ENCODE measurements at regions not wholly inside any gene's neighbourhood (a gene's known extent, or its start where the extent isn't known, plus 50 kb on each side); places are given as distances from the start of the nearest gene placed in this dataset.

DNA sequence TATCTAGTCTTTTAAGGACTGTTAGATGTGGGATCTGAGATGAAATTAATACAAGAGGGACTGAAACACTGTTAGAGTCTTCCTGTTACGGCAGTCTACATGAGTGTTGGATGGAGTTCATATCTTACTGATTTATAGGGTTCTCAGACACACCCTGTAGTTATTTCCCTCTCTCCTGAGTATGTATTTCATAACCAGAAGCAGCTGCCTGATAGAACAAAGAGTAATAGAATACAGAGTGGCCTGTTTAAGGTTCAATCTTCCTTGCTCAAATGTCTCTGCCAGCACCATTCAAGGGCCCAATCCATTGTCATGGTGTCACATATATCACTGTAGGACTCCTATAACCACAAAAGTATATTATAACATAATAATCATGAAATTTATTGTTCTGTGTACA, 1229.1 kb upstream of the ACVR2A start:
- TF ChIP-seq, protein P1, sequence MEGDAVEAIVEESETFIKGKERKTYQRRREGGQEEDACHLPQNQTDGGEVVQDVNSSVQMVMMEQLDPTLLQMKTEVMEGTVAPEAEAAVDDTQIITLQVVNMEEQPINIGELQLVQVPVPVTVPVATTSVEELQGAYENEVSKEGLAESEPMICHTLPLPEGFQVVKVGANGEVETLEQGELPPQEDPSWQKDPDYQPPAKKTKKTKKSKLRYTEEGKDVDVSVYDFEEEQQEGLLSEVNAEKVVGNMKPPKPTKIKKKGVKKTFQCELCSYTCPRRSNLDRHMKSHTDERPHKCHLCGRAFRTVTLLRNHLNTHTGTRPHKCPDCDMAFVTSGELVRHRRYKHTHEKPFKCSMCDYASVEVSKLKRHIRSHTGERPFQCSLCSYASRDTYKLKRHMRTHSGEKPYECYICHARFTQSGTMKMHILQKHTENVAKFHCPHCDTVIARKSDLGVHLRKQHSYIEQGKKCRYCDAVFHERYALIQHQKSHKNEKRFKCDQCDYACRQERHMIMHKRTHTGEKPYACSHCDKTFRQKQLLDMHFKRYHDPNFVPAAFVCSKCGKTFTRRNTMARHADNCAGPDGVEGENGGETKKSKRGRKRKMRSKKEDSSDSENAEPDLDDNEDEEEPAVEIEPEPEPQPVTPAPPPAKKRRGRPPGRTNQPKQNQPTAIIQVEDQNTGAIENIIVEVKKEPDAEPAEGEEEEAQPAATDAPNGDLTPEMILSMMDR (IDR thresholded peaks at IDR 0.05; ENCODE audit: unreplicated experiment): no peak
- H3K36me3 Mint-ChIP-seq: peaks cover 8% of the 10 kb centered on the region
- H3K4me1 Mint-ChIP-seq: no peaks in the 10 kb centered on the region

DNA sequence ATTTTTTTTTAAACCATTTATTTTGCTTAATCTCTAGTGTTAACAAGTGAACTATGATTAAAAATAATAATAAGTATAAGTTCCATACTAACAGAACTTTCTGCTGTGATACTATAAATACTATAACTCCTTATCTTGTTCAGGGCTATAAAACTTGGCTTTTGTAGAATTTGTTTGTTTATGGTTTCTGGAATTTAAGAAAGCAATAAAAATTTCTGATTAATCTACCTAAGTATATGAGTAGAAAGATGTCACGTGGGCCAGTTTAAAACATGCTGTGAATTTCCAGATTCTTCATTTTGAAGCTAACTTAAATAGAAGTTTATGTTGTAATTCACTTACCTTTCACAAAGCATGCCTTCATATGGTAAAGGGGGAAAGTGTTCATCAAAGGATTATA, 1236.3 kb upstream of the ACVR2A start:
- DNase-seq (ENCODE audit: low spot score in 2 of 2, unreplicated experiment in 2 of 2): no peak
- TF ChIP-seq, protein P1 (IDR thresholded peaks at IDR 0.05; ENCODE audit: unreplicated experiment): no peak
- Mint-ChIP-seq H3K9me3 (peaks cover 23% of the 10 kb centered on the region), H3K27me3 (ENCODE audit: low read depth) (no peaks in the 10 kb centered on the region), H3K27ac (no peak overlapping the region), H3K4me3 (no peak overlapping the region), H3K4me1 (no peaks in the 10 kb centered on the region), H3K36me3 (no peaks in the 10 kb centered on the region)

More for the DNA sequence above, 1229.1 kb upstream of the ACVR2A start:
- H3K27me3 Mint-ChIP-seq (ENCODE audit: low read depth): no peaks in the 10 kb centered on the region
- H3K4me3 Mint-ChIP-seq: no peak overlapping the region
- no peak overlapping the region for H3K27ac Mint-ChIP-seq
- DNase-seq (ENCODE audit: low spot score in 2 of 2, unreplicated experiment in 2 of 2): no peak
- peaks cover 56% of the 10 kb centered on the region for H3K9me3 Mint-ChIP-seq

DNA sequence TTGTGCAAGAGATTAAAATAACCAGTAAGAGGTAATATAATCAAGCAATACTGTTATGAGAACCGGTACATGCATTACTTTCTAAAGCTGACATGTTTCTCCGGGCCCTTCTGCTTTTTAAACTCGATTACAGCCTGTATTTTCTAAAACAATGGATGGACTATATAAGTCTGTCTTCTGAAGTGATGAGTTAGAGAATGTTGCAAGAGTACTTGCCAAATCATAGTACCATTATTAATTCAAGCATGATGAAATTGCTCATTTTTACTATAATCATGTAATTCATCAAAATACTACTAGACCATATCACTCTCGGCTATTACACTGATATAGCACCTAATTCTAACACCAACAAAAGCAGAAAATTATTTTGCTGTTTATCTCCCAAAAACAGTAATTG, 1240.3 kb upstream of the ACVR2A start:
- Mint-ChIP-seq H3K9me3 (peaks cover 14% of the 10 kb centered on the region), H3K4me1 (no peaks in the 10 kb centered on the region), H3K4me3 (no peak overlapping the region), H3K27ac (no peak overlapping the region), H3K36me3 (no peaks in the 10 kb centered on the region), H3K27me3 (ENCODE audit: low read depth) (no peaks in the 10 kb centered on the region)
- TF ChIP-seq, protein P1 (IDR thresholded peaks at IDR 0.05; ENCODE audit: unreplicated experiment): no peak
- DNase-seq (ENCODE audit: low spot score in 2 of 2, unreplicated experiment in 2 of 2): no peak

DNA sequence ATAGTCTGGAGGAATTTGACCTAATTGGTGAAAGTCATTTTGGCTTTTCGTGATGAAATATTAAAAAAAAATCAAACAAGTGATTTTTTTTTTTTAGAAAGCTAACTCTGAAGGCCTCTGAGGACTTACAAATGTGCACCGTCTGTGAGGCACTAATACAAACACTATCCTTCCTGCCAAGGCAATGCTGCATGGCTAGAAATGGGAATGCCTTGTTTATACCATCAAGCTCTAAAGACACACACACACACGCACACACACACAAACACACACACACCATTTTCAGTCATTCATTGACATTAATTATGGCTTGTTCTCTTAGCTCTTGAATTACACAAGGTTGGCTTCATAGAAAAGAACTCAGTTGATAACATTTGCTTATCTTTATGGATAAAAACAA, 1242.0 kb upstream of the ACVR2A start:
- Mint-ChIP-seq H3K9me3 (peaks cover 14% of the 10 kb centered on the region), H3K4me1 (no peaks in the 10 kb centered on the region), H3K4me3 (no peak overlapping the region), H3K27ac (no peak overlapping the region), H3K27me3 (ENCODE audit: low read depth) (no peaks in the 10 kb centered on the region), H3K36me3 (no peaks in the 10 kb centered on the region)
- DNase-seq (ENCODE audit: low spot score in 2 of 2, unreplicated experiment in 2 of 2): no peak
- TF ChIP-seq, protein P1 (IDR thresholded peaks at IDR 0.05; ENCODE audit: unreplicated experiment): no peak

GRCh38 chr2:146602383-146602782, 1242.4 kb upstream of the ACVR2A start:
- no peaks in the 10 kb centered on the region for H3K36me3 Mint-ChIP-seq
- TF ChIP-seq, protein P1 (IDR thresholded peaks at IDR 0.05; ENCODE audit: unreplicated experiment): no peak
- no peaks in the 10 kb centered on the region for H3K4me1 Mint-ChIP-seq
- no peak overlapping the region for H3K27ac Mint-ChIP-seq
- no peaks in the 10 kb centered on the region for H3K27me3 Mint-ChIP-seq (ENCODE audit: low read depth)
- peaks cover 10% of the 10 kb centered on the region for H3K9me3 Mint-ChIP-seq
- no peak for DNase-seq (ENCODE audit: low spot score in 2 of 2, unreplicated experiment in 2 of 2)
- H3K4me3 Mint-ChIP-seq: no peak overlapping the region

- TF ChIP-seq, protein P1 (IDR thresholded peaks at IDR 0.05; ENCODE audit: unreplicated experiment): no peak
- Mint-ChIP-seq H3K4me1 (no peaks in the 10 kb centered on the region), H3K27me3 (ENCODE audit: low read depth) (no peaks in the 10 kb centered on the region), H3K27ac (no peak overlapping the region), H3K9me3 (peaks cover 9% of the 10 kb centered on the region), H3K36me3 (no peaks in the 10 kb centered on the region), H3K4me3 (no peak overlapping the region)
- no peak for DNase-seq (ENCODE audit: low spot score in 2 of 2, unreplicated experiment in 2 of 2)
Observed at GRCh38 chr2:146598791-146599190, 1246.0 kb upstream of the ACVR2A start.

Measured in mesothelial cell of epicardium (in vitro differentiated cells).